ENCODE measurements at regions not wholly inside any gene's neighbourhood (a gene's known extent, or its start where the extent isn't known, plus 50 kb on each side); places are given as distances from the start of the nearest gene placed in this dataset.

GRCh38 chr4:130574215-130574614 lies 1478.3 kb downstream of the C4orf33 start:
- TF ChIP-seq POLR2AphosphoS5 (IDR thresholded peaks at IDR 0.05; ENCODE audit: borderline replicate concordance, low read depth, low read length) (no peak), EZH2 (IDR thresholded peaks at IDR 0.05) (no peak), FOXP2 (optimal IDR thresholded peaks at IDR 0.05; ENCODE audit: control extremely low read depth, extremely low read length, insufficient read depth) (no peak)

Measured in SK-N-MC (cell line).